HG02588 (cell line): ENCODE measurements at regions not wholly inside any gene's neighbourhood (a gene's known extent, or its start where the extent isn't known, plus 50 kb on each side); places are given as distances from the start of the nearest gene placed in this dataset.

Experiments
- ATAC-seq: cut with Tn5 transposase; IDR thresholded peaks from one replicate; pipeline ENCODE4 v1.9.1; 2021; ENCODE audit warnings: mild to moderate bottlenecking, moderate library complexity; ENCODE audit not compliant: unreplicated experiment

GRCh38 chr12:92556637-92557421 is 146.0 kb upstream of the PLEKHG7 start:
- no peak for ATAC-seq

- ATAC-seq: peak; percentile 24
These were observed 146.6 kb upstream of the PLEKHG7 start for GRCh38 chr12:92556141-92556540.

GRCh38 chr12:92554158-92555073 is 148.4 kb upstream of the PLEKHG7 start:
- ATAC-seq: no peak

GRCh38 chr12:92553389-92553788 is 149.4 kb upstream of the PLEKHG7 start:
- peak; percentile 27 for ATAC-seq

GRCh38 chr12:92552412-92553108 is 150.2 kb upstream of the PLEKHG7 start:
- no peak for ATAC-seq

GRCh38 chr12:92551853-92552397 is 150.9 kb upstream of the PLEKHG7 start:
- ATAC-seq: peak; percentile 56

- no peak for ATAC-seq
These were observed 151.6 kb upstream of the PLEKHG7 start for GRCh38 chr12:92551210-92551609.

GRCh38 chr12:92550661-92551060 is 152.1 kb upstream of the PLEKHG7 start:
- ATAC-seq: no peak

- no peak for ATAC-seq
These were observed 152.5 kb upstream of the PLEKHG7 start for GRCh38 chr12:92550254-92550653.

- no peak for ATAC-seq
These were observed 153.3 kb upstream of the PLEKHG7 start for GRCh38 chr12:92549516-92549915.

- no peak for ATAC-seq
These were observed 154.9 kb upstream of the PLEKHG7 start for GRCh38 chr12:92547906-92548305.

GRCh38 chr12:92547420-92547819 is 155.4 kb upstream of the PLEKHG7 start:
- no peak for ATAC-seq

GRCh38 chr12:92546635-92547348 is 156.0 kb upstream of the PLEKHG7 start:
- ATAC-seq: peak; percentile 59

GRCh38 chr12:92546259-92546634 is 156.5 kb upstream of the PLEKHG7 start:
- no peak for ATAC-seq

GRCh38 chr12:92544322-92544721 is 158.5 kb upstream of the PLEKHG7 start:
- ATAC-seq: no peak

GRCh38 chr12:92543840-92544239 is 158.9 kb upstream of the PLEKHG7 start:
- no peak for ATAC-seq

GRCh38 chr12:92543359-92543758 is 159.4 kb upstream of the PLEKHG7 start:
- no peak for ATAC-seq

GRCh38 chr12:92541731-92542130 is 161.1 kb upstream of the PLEKHG7 start:
- no peak for ATAC-seq

- ATAC-seq: no peak
These were observed 161.9 kb upstream of the PLEKHG7 start for GRCh38 chr12:92540782-92541423.
